ENCODE measurements at regions not wholly inside any gene's neighbourhood (a gene's known extent, or its start where the extent isn't known, plus 50 kb on each side); places are given as distances from the start of the nearest gene placed in this dataset.
"Not testable (repeated sequence)": the region's sequence is repeated elsewhere in the genome, so short reads cannot be mapped to it uniquely, and the experiment has no call there.

GRCh38 chr3:163552659-163552966, 1525.7 kb downstream of the SI start:
- no peak for TF ChIP-seq EZH2 (IDR thresholded peaks at IDR 0.05; ENCODE audit: borderline replicate concordance, insufficient read depth, low read depth, low read length, poor library complexity, severe bottlenecking)
- TF ChIP-seq, protein P1, sequence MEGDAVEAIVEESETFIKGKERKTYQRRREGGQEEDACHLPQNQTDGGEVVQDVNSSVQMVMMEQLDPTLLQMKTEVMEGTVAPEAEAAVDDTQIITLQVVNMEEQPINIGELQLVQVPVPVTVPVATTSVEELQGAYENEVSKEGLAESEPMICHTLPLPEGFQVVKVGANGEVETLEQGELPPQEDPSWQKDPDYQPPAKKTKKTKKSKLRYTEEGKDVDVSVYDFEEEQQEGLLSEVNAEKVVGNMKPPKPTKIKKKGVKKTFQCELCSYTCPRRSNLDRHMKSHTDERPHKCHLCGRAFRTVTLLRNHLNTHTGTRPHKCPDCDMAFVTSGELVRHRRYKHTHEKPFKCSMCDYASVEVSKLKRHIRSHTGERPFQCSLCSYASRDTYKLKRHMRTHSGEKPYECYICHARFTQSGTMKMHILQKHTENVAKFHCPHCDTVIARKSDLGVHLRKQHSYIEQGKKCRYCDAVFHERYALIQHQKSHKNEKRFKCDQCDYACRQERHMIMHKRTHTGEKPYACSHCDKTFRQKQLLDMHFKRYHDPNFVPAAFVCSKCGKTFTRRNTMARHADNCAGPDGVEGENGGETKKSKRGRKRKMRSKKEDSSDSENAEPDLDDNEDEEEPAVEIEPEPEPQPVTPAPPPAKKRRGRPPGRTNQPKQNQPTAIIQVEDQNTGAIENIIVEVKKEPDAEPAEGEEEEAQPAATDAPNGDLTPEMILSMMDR (IDR thresholded peaks at IDR 0.05): no peak
- Mint-ChIP-seq H3K27me3 (no peaks in the 10 kb centered on the region), H3K27ac (no peak overlapping the region), H3K9me3 (ENCODE audit: insufficient read depth) (peaks cover 2% of the 10 kb centered on the region), H3K4me1 (no peaks in the 10 kb centered on the region), H3K4me3 (no peak overlapping the region)
- Histone ChIP-seq H3K27ac (ENCODE audit: low read length in 2 of 2) (no peak overlapping the region), H3K36me3 (replicated peaks in 1 of 2; ENCODE audit: control extremely low read depth in 1 of 2, control insufficient read depth in 1 of 2, extremely low read depth in 1 of 2, insufficient read depth in 2 of 2, low read length in 1 of 2) (no peaks in the 10 kb centered on the region), H2AFZ (ENCODE audit: insufficient read depth, low read depth, low read length, poor library complexity, severe bottlenecking) (no peak overlapping the region), H3K79me2 (ENCODE audit: control insufficient read depth, insufficient read depth, low read length) (no peaks in the 10 kb centered on the region), H3K9ac (ENCODE audit: low read length) (no peak overlapping the region), H3K4me1 (ENCODE audit: control insufficient read depth in 2 of 2, insufficient read depth in 2 of 2, low read length in 2 of 2) (no peaks in the 10 kb centered on the region), H3K9me3 (ENCODE audit: control extremely low read depth in 1 of 3, control insufficient read depth in 2 of 3, insufficient read depth in 1 of 3, low read length in 2 of 3) (peaks cover 0 to 8% (median 0%) of the 10 kb centered on the region in 3 donors), H3K27me3 (replicated peaks in 1 of 4; ENCODE audit: control extremely low read depth in 1 of 4, control insufficient read depth in 3 of 4, insufficient read depth in 4 of 4, low read length in 3 of 4) (no peaks in the 10 kb centered on the region), H3K4me3 (ENCODE audit: control extremely low read depth in 1 of 5, extremely low read depth in 1 of 5, insufficient read depth in 1 of 5, low read depth in 2 of 5, low read length in 4 of 5) (no peak overlapping the region), H3K4me2 (replicated peaks; ENCODE audit: low read depth, low read length, poor library complexity, severe bottlenecking) (no peak overlapping the region), H4K20me1 (ENCODE audit: control insufficient read depth, insufficient read depth, low read length, poor library complexity, severe bottlenecking) (no peaks in the 10 kb centered on the region)
- POLR2A ChIA-PET: no interaction called here
- intact Hi-C loops (cut with micrococcal nuclease): no loop called here
- CTCF ChIA-PET: no interaction called here
- no peak for DNase-seq
- WGBS (ENCODE audit: insufficient coverage): 99% methylated on average over 16 of the region's 17 CpGs
- no peak for ATAC-seq (ENCODE audit: low read depth)

DNA sequence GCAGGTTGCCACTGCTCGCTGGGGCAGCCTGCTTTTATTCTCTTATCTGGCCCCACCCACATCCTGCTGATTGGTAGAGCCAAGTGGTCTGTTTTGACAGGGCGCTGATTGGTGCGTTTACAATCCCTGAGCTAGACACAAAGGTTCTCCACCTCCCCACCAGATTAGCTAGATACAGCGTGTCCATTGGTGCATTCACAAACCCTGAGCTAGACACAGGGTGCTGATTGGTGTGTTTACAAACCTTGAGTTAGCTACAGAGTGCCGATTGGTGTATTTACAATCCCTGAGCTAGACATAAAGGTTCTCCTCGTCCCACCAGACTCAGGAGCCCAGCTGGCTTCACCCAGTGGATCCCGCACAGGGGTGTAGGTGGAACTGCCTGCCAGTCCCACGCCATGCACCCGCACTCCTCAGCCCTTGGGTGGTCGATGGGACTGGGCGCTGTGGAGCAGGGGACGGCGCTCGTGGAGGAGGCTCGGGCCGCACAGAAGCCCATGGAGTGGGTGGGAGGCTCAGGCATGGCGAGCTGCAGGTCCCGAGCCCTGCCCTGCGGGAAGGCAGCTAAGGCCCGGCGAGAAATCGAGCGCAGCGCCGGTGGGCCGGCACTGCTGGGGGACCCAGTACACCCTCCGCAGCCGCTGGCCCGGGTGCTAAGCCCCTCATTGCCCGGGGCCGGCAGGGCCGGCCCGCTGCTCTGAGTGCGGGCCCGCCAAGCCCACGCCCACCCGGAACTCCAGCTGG, 1526.2 kb downstream of the SI start:
- H3K27me3 Mint-ChIP-seq; H3K4me1 Mint-ChIP-seq; H4K20me1 ChIP-seq (ENCODE audit: control insufficient read depth, insufficient read depth, low read length, poor library complexity, severe bottlenecking); H3K9ac ChIP-seq (ENCODE audit: low read length); H3K27me3 ChIP-seq (replicated peaks in 1 of 4; ENCODE audit: control extremely low read depth in 1 of 4, control insufficient read depth in 3 of 4, insufficient read depth in 4 of 4, low read length in 3 of 4); H3K4me1 ChIP-seq (ENCODE audit: control insufficient read depth in 2 of 2, insufficient read depth in 2 of 2, low read length in 2 of 2); ATAC-seq (ENCODE audit: low read depth); H3K79me2 ChIP-seq (ENCODE audit: control insufficient read depth, insufficient read depth, low read length); H3K4me2 ChIP-seq (replicated peaks; ENCODE audit: low read depth, low read length, poor library complexity, severe bottlenecking); POLR2A ChIA-PET; H2AFZ ChIP-seq (ENCODE audit: insufficient read depth, low read depth, low read length, poor library complexity, severe bottlenecking); H3K27ac Mint-ChIP-seq; DNase-seq; H3K36me3 ChIP-seq (replicated peaks in 1 of 2; ENCODE audit: control extremely low read depth in 1 of 2, control insufficient read depth in 1 of 2, extremely low read depth in 1 of 2, insufficient read depth in 2 of 2, low read length in 1 of 2); H3K9me3 Mint-ChIP-seq (ENCODE audit: insufficient read depth); CTCF ChIA-PET; H3K27ac ChIP-seq (ENCODE audit: low read length in 2 of 2); intact Hi-C loops (cut with micrococcal nuclease); H3K9me3 ChIP-seq (ENCODE audit: control extremely low read depth in 1 of 3, control insufficient read depth in 2 of 3, insufficient read depth in 1 of 3, low read length in 2 of 3); H3K4me3 Mint-ChIP-seq; H3K4me3 ChIP-seq (ENCODE audit: control extremely low read depth in 1 of 5, extremely low read depth in 1 of 5, insufficient read depth in 1 of 5, low read depth in 2 of 5, low read length in 4 of 5): not testable (repeated sequence)
- 96% methylated on average over 22 of the region's 37 CpGs for WGBS (ENCODE audit: insufficient coverage)

Data from B cell (primary cell).